T-helper 9 cell (primary cell): ENCODE measurements at regions not wholly inside any gene's neighbourhood (a gene's known extent, or its start where the extent isn't known, plus 50 kb on each side); places are given as distances from the start of the nearest gene placed in this dataset.
A peak's percentile ranks its signal among the peaks of the same experiment; 100 is the strongest.
"Not testable (repeated sequence)": the region's sequence is repeated elsewhere in the genome, so short reads cannot be mapped to it uniquely, and the experiment has no call there.

ENCODE experiments used
- DNase-seq: peaks from one replicate; pipeline ENCODE4 v3.0.0-alpha.2; 2020

GRCh38 chr21:33121715-33122475 lies 52.0 kb downstream of the OLIG1 start:
- DNase-seq, result no peak

DNA sequence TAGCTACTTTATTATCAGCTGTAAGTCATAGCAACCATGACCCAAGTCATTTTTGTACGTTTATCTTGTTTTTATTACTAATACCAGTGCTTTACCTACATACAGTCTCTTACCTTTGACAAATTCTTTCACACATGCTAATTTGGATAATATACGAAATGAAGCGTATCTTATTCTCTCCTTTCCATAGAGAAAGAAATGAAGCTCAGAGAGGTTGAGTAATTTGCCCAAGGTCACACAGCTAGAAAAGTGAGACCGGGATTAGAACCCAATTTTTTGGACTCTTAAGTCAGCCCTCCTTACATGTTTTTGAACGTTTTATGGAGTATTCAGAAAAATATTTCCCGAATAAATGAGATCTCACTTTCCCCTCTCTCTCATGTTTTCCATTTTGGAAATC lies 52.6 kb downstream of the OLIG1 start:
- no peak for DNase-seq

- no peak for DNase-seq
Observed at GRCh38 chr21:33123374-33124123, 53.6 kb downstream of the OLIG1 start.

- DNase-seq, result no peak
Observed at GRCh38 chr21:33124889-33125288, 54.9 kb downstream of the OLIG1 start.

DNA sequence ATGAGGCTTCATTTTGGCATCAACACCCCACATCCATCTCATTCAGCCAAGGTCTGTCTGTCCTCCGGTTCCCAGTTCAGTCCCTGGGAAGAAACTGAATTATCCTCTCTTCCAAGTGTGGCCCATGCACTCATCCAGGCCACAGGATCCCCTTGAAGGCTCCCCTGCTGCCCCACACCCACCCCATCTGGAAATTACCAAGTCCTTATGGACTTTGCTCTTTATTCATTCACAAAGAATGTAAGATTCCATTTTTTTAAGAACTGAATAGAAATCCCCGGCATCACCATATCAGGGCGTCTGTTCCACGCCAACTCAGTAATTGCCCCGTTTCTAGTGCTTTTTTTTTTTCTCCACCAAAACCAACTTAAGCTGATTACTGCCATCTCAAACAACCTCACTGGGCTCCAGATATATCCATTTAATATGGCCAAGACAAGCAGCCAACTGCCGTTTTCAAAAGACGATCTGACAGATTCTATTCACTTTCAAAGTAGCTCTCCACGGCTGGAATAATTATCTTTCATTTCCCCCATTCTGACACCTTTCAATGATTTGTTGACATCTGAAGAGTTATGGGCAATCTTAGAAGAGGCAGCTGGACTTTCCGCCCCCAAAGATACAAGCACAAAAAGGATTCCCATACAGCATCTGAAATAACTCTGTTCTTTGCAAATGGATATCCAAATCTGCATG lies 55.9 kb downstream of the OLIG1 start:
- no peak for DNase-seq

GRCh38 chr21:33126569-33126968 lies 56.6 kb downstream of the OLIG1 start:
- DNase-seq, result no peak

- peak; percentile 40 for DNase-seq
Observed at GRCh38 chr21:33127154-33127867, 57.4 kb downstream of the OLIG1 start.

GRCh38 chr21:33127868-33128242 lies 57.9 kb downstream of the OLIG1 start:
- no peak for DNase-seq

- no peak for DNase-seq
Observed at GRCh38 chr21:33128538-33128937, 58.6 kb downstream of the OLIG1 start.

DNA sequence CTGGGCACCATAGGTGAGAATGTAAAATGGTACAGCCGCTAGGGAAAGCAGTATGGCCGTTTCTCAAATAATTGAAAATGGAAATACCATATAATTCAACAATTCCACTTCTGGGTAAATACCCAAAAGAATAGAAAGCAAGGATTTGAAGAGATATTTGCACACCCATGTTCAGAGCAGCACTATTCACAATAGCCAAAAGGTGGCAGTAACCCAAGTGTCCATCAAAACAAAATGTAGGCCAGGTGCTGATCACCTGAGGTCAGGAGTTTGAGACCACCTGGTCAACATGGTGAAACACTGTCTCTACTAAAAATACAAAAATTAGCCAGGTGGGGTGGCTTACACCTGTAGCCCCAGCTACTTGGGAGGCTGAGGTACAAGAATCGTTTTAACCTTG lies 62.1 kb downstream of the OLIG1 start:
- DNase-seq, result no peak

DNA sequence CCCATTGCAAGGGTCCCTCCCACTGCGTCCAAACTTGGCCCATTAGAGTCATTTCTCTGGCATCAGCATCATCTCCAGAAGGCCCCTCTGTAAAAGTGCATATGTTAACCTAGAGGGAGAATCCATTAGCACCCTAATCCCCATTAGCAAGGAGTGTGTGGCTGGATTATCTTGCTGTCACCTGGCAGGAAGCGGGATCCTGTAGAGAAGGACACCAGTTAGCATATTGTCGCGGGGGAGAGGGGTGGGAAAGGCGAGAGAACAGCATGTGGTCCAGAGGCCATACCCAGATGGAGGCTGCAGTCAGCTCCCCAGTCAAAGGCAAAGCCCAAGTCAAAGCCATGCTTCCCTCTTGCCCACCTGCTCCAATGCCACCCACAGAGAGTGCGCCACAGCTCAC lies 64.0 kb downstream of the OLIG1 start:
- no peak for DNase-seq

DNA sequence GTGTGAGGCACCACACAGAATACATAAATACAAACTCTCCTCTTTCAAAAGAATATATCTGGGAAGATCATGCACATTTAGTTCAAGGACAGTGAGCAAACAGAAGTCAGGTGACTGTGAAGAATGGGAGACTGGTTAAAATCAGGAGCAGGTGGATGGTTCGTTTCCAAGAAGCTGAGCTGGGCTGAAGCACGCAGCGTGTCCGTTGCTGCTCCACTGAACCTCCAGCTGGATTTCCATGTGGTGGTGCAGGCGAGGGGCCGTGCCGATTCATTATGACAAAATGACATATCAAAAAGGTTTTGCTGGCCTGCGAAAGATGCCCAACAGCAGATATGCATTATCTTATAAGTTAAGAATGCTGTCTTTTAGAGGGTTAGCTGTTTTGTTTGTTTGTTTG lies 66.0 kb downstream of the OLIG1 start:
- no peak for DNase-seq

GRCh38 chr21:33136847-33137502 lies 67.0 kb downstream of the OLIG1 start:
- no peak for DNase-seq

DNA sequence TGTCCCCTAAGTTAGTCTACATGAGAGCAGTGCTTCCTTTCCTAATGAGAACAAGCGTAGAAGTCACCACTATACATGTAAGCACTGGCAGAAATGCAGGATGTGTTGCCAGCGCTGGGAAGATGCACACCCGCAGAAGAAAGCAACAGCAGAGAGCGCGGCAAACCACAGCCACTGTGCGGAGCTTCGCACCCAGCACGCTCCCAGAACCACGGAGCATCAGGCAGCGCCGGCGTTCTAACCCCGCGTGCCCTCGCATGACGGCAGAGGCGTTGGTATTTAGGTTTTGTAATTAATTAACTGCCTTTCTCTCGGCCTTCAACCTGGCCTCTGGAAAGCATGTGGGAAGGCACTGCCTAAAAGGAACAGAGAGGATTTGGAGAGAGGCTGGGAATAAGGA lies 69.1 kb downstream of the OLIG1 start:
- no peak for DNase-seq

GRCh38 chr21:33140288-33140687 lies 70.3 kb downstream of the OLIG1 start:
- no peak for DNase-seq

- DNase-seq, result no peak
Observed at GRCh38 chr21:33146467-33146866, 76.5 kb downstream of the OLIG1 start.

DNA sequence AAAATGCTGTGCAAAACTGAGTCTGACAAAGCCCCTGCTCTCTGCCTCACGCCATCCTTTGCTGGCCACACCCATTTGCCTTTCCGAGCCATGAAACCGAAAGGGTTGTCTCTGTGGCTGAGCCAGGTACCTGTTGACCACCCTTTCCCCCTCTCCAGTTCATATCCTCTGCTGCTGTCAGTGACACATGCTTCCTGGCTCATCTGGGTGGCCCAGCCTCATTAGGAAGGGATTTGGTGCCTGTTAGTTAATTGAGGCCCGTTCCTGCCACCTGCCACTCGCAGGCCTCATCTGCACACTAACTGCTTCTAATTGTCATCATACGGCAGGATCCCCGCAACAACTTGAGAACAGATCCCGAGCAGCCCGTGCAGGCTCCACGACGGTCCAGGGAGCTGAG lies 79.2 kb downstream of the OLIG1 start:
- no peak for DNase-seq

- DNase-seq, result not testable (repeated sequence)
Observed at GRCh38 chr21:33150968-33151367, 78.8 kb upstream of the IFNAR2 start.

DNA sequence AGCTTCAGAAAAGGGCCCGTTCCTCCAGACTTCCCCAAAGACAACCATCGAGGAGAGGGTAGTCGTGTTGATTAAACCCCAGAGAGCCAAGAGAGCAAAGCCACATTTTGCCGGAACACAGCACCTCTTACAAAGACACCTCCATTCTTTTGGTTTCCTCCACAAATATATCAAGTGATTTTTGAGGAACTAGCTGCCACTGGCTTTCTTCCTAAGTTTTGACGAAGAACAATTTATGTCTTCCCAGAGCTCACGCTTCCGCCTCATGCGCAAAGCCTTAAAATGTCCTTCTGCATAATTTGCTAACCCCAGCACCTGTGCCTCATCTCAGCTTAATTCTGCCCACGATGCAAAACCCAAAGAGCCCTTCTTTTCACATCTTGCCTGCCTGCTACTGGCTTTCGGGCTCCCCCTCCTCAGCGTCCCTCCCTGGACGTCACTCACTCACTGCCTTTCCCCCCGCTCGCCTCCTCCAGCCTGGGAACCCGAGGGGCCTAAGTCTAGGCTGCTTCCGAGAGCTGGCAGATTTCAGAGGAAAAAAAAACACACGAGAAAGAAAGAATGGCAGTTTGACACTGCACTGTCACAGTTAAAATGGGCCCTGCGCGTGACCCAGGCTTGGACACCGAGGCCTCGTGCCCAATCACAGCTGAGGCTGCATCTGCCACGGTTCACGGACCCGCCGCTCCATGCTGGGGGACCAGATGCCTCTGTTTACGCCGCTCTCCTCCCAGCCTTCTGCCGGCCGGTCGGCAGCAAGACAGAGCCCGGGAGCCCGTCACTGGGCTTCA lies 77.6 kb upstream of the IFNAR2 start:
- no peak for DNase-seq

DNA sequence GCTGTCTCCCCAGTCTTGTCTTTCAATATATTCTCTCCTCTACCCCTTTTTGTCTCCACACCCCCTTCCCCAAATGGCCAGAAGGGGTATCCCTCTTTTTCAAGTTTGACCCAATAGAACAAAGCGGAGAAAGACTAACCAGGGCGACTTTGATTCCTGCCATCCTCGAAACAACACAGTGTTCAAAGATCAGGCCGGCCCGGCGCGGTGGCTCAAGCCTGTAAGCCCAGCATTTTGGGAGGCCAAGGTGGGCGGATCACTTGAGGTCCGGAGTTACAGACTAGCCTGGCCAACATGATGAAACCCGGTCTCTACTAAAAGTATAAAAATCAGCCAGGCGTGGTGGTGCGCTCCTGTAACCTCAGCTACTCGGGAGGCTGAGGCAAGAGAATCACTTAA lies 77.0 kb upstream of the IFNAR2 start:
- DNase-seq, result no peak

- no peak for DNase-seq
Observed at GRCh38 chr21:33155005-33155404, 74.7 kb upstream of the IFNAR2 start.

DNA sequence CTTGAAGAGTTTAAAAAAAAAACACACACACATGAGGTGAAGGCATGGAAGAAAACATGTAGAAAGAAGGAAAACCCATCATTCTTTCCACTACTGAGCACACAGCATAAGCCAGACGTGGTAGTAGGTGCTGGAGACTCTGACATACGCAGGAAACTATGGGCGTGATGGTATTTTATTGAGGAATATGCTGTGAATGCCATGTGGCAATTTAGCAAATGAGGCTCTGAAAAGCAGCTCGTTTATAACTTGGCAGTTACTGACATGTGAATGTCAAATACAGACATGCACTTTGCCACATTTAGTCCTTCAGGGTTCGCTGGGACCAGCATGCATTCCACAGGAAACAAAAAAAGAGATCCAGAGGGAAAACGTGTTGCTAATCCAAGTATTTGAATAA lies 74.3 kb upstream of the IFNAR2 start:
- no peak for DNase-seq
